ENCODE measurements at regions not wholly inside any gene's neighbourhood (a gene's known extent, or its start where the extent isn't known, plus 50 kb on each side); places are given as distances from the start of the nearest gene placed in this dataset.

DNA sequence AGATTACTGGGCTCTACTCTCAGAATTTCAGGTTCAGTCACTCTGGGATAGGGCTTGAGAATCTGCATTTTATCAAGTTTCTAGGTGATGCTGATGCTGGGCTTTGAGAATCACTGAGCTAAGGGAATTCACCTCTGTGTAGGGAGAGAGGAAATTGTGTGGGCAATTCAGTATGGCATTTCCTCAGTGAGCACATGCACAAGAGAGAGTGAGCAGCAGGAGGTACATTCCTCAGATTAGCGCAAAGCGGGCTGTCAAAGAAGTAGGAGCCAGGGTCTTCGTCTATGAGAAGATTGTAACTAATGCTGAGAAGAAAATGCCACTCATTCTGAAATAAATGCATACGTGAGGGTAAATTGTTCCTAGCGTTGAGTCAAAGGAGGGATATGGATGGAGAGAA, 175.9 kb downstream of the KIF4B start:
- FAIRE-seq (no peak), DNase-seq (ENCODE audit: low read depth, low spot score) (no peak)
- Histone ChIP-seq H3K27me3 (ENCODE audit: control insufficient read depth in 2 of 2, insufficient read depth in 2 of 2, low read length in 2 of 2) (no peaks in the 10 kb centered on the region), H3K79me2 (ENCODE audit: control insufficient read depth, insufficient read depth, low read length) (no peaks in the 10 kb centered on the region), H2AFZ (ENCODE audit: low read depth, low read length) (no peak overlapping the region), H3K27ac (ENCODE audit: insufficient read depth, low read depth, low read length) (no peak overlapping the region), H3K9me1 (replicated peaks; ENCODE audit: control insufficient read depth, extremely low read depth, insufficient read depth, low read length) (no peaks in the 10 kb centered on the region), H3K9ac (replicated peaks; ENCODE audit: extremely low read depth, insufficient read depth, low read length) (no peak overlapping the region), H3K4me3 (replicated peaks in 1 of 3; ENCODE audit: insufficient read depth in 1 of 3, low read depth in 1 of 3, low read length in 3 of 3) (no peak overlapping the region), H3K36me3 (ENCODE audit: control insufficient read depth in 2 of 2, extremely low read depth in 1 of 2, insufficient read depth in 2 of 2, low read length in 2 of 2) (no peaks in the 10 kb centered on the region), H3K4me2 (ENCODE audit: insufficient read depth, low read length) (no peak overlapping the region), H3K4me1 (ENCODE audit: control insufficient read depth, extremely low read depth, insufficient read depth, low read length) (no peaks in the 10 kb centered on the region), H4K20me1 (replicated peaks; ENCODE audit: control insufficient read depth, extremely low read depth, insufficient read depth, low read length) (no peaks in the 10 kb centered on the region), H3K9me3 (replicated peaks; ENCODE audit: control insufficient read depth, insufficient read depth, low read length) (peaks cover 2% of the 10 kb centered on the region)
- no peak for TF ChIP-seq FOS (IDR thresholded peaks at IDR 0.05; ENCODE audit: borderline replicate concordance, insufficient read depth, low read length)
- TF ChIP-seq, protein P1, sequence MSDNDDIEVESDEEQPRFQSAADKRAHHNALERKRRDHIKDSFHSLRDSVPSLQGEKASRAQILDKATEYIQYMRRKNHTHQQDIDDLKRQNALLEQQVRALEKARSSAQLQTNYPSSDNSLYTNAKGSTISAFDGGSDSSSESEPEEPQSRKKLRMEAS (IDR thresholded peaks at IDR 0.05; ENCODE audit: insufficient read depth, insufficient read length), result no peak
- TF ChIP-seq POLR2AphosphoS5 (IDR thresholded peaks at IDR 0.05; ENCODE audit: insufficient read depth, low read depth, low read length), result no peak
- dilution Hi-C loops (cut with MboI; ENCODE audit: extremely low pct_ligation_motif_present, low sequenced_read_pairs), result no loop called here
- ChIA-PET POLR2A (no interaction called here), CTCF (interaction anchor here (0.8 kb wide), 1 partner anchor 10 kb away, joined by 3 read pairs; no protein-coding TSS in a partner anchor)
- BruUV-seq (replicated peaks), result no TSS peak
- intact Hi-C loops (cut with micrococcal nuclease), result no loop called here

DNA sequence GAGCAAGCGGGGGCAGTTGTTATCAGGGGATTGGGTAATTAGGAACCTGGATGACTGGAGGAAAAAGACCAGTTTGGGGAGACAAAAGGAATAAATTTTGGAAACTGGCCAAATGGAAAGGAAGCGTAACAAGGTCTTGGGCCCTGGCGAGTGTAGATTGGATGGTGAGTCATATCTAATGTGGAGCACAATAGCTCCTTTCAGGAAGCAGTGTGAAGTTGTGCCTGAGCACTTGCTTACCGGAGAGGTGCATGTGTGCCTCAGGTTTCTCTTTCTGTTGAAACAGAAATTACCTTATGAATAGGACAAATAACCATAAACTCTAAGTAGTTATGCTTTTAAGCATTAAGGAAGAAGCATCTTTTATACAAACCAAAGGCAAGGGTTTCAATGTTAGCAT, 176.4 kb downstream of the KIF4B start:
- ChIA-PET CTCF (no interaction called here), POLR2A (no interaction called here)
- H3K36me3 ChIP-seq (ENCODE audit: control insufficient read depth in 2 of 2, extremely low read depth in 1 of 2, insufficient read depth in 2 of 2, low read length in 2 of 2), result no peaks in the 10 kb centered on the region
- H4K20me1 ChIP-seq (replicated peaks; ENCODE audit: control insufficient read depth, extremely low read depth, insufficient read depth, low read length), result no peaks in the 10 kb centered on the region
- no peaks in the 10 kb centered on the region for H3K79me2 ChIP-seq (ENCODE audit: control insufficient read depth, insufficient read depth, low read length)
- H3K9me1 ChIP-seq (replicated peaks; ENCODE audit: control insufficient read depth, extremely low read depth, insufficient read depth, low read length), result no peaks in the 10 kb centered on the region
- no peak for DNase-seq (ENCODE audit: low read depth, low spot score)
- BruUV-seq (replicated peaks), result no TSS peak
- no peaks in the 10 kb centered on the region for H3K4me1 ChIP-seq (ENCODE audit: control insufficient read depth, extremely low read depth, insufficient read depth, low read length)
- no peak overlapping the region for H3K9ac ChIP-seq (replicated peaks; ENCODE audit: extremely low read depth, insufficient read depth, low read length)
- no peak overlapping the region for H3K4me2 ChIP-seq (ENCODE audit: insufficient read depth, low read length)
- no peak overlapping the region for H3K27ac ChIP-seq (ENCODE audit: insufficient read depth, low read depth, low read length)
- no peak overlapping the region for H3K4me3 ChIP-seq (replicated peaks in 1 of 3; ENCODE audit: insufficient read depth in 1 of 3, low read depth in 1 of 3, low read length in 3 of 3)
- TF ChIP-seq, protein P2, sequence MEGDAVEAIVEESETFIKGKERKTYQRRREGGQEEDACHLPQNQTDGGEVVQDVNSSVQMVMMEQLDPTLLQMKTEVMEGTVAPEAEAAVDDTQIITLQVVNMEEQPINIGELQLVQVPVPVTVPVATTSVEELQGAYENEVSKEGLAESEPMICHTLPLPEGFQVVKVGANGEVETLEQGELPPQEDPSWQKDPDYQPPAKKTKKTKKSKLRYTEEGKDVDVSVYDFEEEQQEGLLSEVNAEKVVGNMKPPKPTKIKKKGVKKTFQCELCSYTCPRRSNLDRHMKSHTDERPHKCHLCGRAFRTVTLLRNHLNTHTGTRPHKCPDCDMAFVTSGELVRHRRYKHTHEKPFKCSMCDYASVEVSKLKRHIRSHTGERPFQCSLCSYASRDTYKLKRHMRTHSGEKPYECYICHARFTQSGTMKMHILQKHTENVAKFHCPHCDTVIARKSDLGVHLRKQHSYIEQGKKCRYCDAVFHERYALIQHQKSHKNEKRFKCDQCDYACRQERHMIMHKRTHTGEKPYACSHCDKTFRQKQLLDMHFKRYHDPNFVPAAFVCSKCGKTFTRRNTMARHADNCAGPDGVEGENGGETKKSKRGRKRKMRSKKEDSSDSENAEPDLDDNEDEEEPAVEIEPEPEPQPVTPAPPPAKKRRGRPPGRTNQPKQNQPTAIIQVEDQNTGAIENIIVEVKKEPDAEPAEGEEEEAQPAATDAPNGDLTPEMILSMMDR (IDR thresholded peaks at IDR 0.05; ENCODE audit: extremely low read depth in 1 of 2, insufficient read depth in 1 of 2, low read depth in 1 of 2, low read length in 2 of 2), result no peak
- no peak for TF ChIP-seq POLR2AphosphoS5 (IDR thresholded peaks at IDR 0.05; ENCODE audit: insufficient read depth, low read depth, low read length)
- no peak for TF ChIP-seq POLR2A (IDR thresholded peaks at IDR 0.05; ENCODE audit: low read depth, low read length)
- no peak for FAIRE-seq
- no peaks in the 10 kb centered on the region for H3K27me3 ChIP-seq (ENCODE audit: control insufficient read depth in 2 of 2, insufficient read depth in 2 of 2, low read length in 2 of 2)
- dilution Hi-C loops (cut with MboI; ENCODE audit: extremely low pct_ligation_motif_present, low sequenced_read_pairs) (no loop called here), intact Hi-C loops (cut with micrococcal nuclease) (no loop called here)
- peaks cover 2% of the 10 kb centered on the region for H3K9me3 ChIP-seq (replicated peaks; ENCODE audit: control insufficient read depth, insufficient read depth, low read length)
- no peak overlapping the region for H2AFZ ChIP-seq (ENCODE audit: low read depth, low read length)

All from endothelial cell of umbilical vein (primary cell).